Middle frontal gyrus (tissue), 1 donor: ENCODE measurements at regions not wholly inside any gene's neighbourhood (a gene's known extent, or its start where the extent isn't known, plus 50 kb on each side); places are given as distances from the start of the nearest gene placed in this dataset.
"Not testable (repeated sequence)": the region's sequence is repeated elsewhere in the genome, so short reads cannot be mapped to it uniquely, and the experiment has no call there.

ENCODE experiments used
- DNase-seq: peaks from one replicate; pipeline ENCODE4 v3.0.0-alpha.2; 2015; ENCODE audit warnings: low spot score; ENCODE audit errors: extremely low spot score

DNA sequence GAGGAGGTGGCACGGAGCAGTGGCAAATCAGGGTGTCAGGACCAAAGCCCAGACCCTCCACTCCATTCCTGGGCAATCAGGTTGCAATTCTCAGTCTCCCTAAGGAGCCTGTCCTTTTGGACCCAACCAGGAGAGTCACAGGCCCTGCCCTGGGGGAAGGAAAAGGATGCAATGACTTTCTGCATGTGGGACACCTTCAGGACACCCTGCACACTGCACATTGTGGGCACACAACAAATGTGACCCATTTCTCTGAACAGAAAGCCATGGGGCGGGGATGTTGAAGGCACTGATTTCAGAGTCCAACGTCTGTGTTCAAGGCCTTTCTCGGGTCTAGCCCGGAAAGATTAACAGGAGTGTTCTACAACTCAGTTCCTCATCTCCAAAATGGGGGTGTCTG is 286.2 kb upstream of the FOXF1 start:
- DNase-seq = no peak

- no peak for DNase-seq
These were observed 285.7 kb upstream of the FOXF1 start for GRCh38 chr16:86224629-86225028.

DNA sequence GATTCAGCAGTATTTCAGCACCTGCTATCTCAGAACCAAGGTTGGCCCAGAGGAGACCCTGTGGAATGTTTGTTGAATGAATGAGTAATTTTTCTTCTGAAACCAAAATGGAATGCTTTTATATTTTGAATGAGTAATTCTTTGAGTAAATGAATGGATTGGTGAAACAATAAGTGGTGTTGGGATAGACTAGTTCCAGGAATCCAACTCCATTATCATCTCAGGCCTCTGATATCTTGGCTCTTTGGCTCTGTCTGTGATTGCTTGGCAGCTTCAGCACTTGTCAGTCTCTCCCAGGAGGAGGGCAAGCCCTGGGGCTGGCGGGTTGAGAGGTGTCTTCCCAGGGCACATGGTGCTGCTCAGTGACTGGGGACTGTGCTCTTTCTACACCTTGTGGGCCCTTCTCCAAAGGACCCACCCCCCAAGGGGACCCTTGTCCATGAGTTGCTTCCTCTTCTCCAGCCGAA is 284.4 kb upstream of the FOXF1 start:
- no peak for DNase-seq

- no peak for DNase-seq
These were observed 283.3 kb upstream of the FOXF1 start for GRCh38 chr16:86227041-86227440.

DNA sequence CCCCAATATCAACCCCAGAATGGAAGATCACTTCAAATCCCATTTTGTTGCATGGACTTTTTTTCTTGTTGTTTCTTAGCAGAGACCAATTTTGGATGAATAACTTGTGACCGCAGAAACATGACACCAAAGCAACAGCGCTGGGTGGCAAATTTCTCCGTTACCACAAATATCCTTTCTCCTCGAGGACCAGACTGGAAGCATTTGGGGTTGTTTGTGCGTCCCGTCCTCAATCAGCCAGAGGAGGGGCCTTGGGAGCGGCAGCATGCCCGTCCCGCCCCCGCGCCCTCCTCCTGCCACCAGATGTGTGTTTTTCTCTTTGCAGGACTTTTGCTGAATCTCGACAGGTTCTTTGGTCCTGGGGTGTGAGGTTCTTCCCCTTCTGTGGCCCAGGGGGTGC is 282.5 kb upstream of the FOXF1 start:
- no peak for DNase-seq

GRCh38 chr16:86228713-86229112 is 281.6 kb upstream of the FOXF1 start:
- DNase-seq = no peak

- DNase-seq = no peak
These were observed 281.0 kb upstream of the FOXF1 start for GRCh38 chr16:86229283-86229682.

GRCh38 chr16:86229866-86230656 is 280.3 kb upstream of the FOXF1 start:
- no peak for DNase-seq

DNA sequence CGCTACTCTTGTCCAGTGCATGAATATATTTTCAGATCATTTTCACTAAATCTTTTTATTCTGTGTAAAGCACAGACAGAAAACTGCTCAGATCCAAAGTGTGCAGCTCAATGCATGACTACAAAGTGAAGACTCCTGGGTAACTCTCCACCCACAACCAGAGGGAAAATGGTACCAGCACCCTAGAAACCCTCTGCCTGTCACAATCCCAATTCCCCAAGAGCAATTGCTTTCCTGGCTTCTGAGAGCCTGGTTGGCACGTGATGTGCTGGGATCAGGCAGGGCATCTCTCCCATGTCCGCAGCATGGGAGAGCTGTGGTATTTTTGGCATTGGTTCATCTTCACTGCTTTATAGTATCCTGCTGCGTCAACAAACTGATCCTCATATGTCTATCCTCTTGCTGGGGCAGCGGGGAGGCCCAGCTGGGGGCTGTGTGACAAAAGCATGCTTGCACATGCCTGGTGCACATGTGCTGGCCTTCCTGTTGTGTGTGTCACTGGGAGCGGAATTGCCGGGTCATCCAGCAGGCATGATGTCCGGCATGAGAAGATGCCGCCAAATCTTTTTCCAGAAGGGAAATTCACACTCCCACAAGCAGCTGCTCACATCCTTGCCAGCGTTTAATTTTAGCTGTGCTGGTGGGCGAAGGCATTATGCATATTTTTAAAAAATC is 278.9 kb upstream of the FOXF1 start:
- peak; percentile 61 for DNase-seq

- no peak for DNase-seq
These were observed 278.4 kb upstream of the FOXF1 start for GRCh38 chr16:86231996-86232350.

DNA sequence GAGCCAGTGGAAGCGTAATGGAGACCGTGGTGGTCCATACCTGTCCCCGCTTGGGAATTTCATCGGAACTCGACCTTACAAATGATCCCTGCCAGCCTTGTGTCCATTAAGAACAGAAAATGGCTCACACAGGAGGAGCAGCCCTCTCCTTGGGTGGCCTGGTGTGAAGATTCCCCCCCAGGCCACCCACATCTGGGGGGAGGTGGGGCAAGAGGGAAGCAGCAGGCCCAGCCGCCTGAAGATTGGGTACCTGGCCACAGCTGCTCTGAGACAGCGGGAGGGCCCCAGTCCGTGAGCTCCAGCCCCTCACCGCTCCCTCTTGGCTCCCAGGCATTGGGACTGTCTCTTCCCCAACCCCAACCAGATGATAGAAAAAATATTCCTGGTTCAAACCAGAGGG is 277.8 kb upstream of the FOXF1 start:
- DNase-seq = no peak

- not testable (repeated sequence) for DNase-seq
These were observed 276.8 kb upstream of the FOXF1 start for GRCh38 chr16:86233506-86233905.

- no peak for DNase-seq
These were observed 270.9 kb upstream of the FOXF1 start for GRCh38 chr16:86239381-86239780.

DNA sequence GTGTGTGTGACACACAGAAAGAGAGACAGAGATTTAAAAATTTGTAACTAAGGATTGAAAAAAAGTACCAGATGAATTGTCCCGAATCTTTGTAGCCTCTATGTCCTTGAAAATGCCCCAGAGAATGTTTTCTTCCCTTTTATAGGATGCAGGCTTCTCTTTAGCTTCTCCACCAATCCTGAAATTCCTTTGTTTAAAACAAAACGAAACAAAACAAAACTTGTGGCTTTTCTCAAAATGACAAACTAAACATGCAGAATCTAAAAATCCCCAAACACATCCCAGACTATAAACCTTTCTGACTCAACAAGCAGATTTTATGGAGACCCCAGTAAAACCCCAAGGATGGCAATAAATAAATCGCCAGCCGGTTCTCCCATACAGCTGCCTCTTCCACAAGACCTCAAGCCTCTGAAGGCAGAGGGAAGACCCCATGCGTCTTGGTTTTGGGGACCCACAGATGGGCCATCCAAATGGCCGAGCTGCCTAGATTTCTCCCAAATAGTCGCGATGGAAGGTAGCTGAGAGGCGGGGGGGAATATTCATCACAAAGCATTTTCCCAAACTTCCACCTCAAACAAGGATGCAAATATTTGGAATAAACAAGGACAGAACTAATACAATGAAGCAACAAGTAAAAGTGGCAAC is 269.5 kb upstream of the FOXF1 start:
- DNase-seq = no peak

DNA sequence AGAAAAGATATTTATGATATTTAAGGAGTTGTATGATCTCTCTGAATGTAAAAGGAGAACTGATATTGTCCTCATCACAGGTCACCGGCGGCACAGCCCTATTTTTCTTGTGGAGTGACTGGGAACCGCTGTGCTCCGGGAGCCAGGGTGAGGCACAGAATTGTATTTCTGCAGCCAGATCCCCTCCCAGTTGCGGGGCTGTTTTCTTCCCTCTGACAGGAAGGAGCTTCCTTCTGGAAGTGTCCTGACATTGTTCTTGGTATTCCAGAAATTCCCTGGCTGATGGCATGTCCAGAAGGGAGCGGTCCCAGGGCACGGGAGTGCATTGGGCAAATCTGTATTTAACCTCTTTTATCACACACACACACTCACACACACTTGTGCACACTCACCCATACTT is 268.6 kb upstream of the FOXF1 start:
- no peak for DNase-seq

DNA sequence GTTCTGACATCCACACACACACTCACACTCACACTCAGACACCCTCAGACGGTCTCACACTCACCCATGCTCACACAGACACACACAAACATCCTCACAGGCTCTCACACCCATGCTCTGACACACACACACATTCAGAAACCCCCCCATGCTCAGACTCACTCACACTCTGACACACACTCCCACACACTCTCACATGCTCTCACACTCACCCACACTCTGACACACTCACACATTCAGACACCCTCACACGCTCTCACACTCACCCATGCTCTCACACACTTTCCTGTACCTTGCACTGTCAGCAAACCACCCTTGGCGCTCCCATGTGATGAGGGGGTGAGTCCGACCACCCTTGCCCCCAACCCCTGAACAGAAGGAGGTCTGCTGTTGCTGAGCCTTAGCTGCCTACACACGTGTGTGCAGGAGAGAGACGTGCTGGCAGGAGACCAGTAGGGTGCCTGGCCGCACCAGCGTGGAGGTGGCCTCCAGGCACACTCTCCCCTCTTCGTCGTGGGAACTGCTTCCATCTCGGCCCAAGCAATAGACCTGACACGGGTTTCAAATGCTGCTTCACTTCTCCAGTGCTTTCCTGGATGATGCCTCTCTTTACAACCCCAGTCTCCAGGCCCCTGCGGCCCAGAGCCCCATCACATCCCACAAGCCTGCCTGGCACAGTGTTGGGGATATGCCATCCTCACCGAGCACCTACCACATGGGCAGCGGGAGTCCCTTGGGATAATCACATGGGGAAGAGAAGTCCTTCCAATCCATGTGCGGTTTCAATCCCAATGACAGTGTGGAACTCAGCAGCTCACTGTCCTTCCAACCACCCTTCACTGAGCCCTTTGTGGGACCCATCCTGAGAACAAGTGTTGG is 267.8 kb upstream of the FOXF1 start:
- no peak for DNase-seq

DNA sequence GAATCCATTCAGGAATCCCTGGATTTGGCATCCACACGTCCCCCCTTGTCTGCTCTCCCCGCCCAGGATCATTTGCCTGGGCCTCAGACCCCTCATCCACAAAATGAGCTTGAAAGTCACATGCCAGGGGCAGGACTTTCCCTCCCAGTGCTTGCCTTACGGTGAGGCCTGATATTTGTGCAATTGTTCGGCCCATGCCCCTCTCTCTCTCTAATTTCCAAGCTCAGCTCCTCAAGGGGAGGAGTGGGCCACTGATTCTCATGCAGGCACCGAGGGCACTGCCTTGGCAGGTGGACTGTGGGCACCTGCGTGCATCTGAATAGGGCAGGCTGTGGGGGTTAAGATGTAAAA is 267.2 kb upstream of the FOXF1 start:
- no peak for DNase-seq

- DNase-seq = no peak
These were observed 266.7 kb upstream of the FOXF1 start for GRCh38 chr16:86243571-86244154.

- no peak for DNase-seq
These were observed 266.2 kb upstream of the FOXF1 start for GRCh38 chr16:86244158-86244557.

DNA sequence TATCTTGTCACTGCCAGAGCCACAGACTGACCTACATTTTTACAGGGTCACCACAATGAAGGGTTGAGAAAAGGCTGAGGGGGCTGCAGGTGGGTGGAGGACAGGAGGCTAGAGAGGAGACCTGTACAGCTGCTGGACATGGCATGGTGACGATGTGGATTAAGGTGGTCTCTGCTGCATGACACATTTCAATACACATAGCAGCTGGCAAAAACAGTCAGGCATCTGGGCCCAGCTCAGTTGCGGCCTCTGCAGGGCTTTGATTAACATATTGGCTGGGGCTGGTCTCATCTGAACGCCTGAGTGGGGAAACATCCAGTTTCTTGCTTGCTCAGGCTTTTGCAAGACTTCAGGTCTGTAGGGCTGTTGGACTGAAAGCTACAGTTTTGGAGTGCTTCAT is 265.4 kb upstream of the FOXF1 start:
- no peak for DNase-seq

GRCh38 chr16:86245351-86245750 is 265.0 kb upstream of the FOXF1 start:
- DNase-seq = no peak
